Uterus (tissue), 2 donors: ENCODE measurements at regions not wholly inside any gene's neighbourhood (a gene's known extent, or its start where the extent isn't known, plus 50 kb on each side); places are given as distances from the start of the nearest gene placed in this dataset.

Experiments used
- POLR2A ChIP-seq, 2 donors: fragments of 450-650 bp; IDR thresholded peaks; one replicate each; pipeline ENCODE4 v1.6.1; 2016; ENCODE audit warnings: antibody characterized with exemption in 2 of 2, mild to moderate bottlenecking in 1 of 2, moderate library complexity in 1 of 2
- TF ChIP-seq, protein P1 (sequence below), 4 experiments: fragments of 200-600 bp in 2 of 4; fragments of 450-650 bp in 2 of 4; sonication (generic) in 2 of 4; IDR thresholded peaks; one replicate each; pipeline ENCODE4 v1.5.1; 2016 to 2019; ENCODE audit warnings: antibody characterized with exemption in 4 of 4, mild to moderate bottlenecking in 2 of 4, moderate library complexity in 1 of 4

DNA sequence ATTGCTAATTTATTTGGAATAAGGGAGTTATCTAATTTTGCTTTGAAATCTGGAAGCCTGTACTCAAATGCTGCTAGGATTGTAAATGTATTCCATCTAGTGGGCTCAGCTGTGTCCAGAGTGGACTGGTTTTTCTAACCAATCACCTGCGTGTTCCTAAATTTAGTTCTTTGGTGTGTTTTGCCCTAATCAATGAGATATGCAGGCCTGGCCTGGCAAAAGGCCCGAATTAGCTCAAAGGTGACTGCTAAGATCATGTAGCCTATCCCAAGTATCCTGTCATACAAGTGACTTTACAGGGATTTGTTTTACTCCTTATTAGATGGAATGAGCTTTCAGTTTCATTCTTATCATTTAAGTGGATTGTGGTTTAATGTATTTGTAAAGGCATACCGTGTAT lies 51.3 kb upstream of the ARMC2 start:
- TF ChIP-seq, protein P1, sequence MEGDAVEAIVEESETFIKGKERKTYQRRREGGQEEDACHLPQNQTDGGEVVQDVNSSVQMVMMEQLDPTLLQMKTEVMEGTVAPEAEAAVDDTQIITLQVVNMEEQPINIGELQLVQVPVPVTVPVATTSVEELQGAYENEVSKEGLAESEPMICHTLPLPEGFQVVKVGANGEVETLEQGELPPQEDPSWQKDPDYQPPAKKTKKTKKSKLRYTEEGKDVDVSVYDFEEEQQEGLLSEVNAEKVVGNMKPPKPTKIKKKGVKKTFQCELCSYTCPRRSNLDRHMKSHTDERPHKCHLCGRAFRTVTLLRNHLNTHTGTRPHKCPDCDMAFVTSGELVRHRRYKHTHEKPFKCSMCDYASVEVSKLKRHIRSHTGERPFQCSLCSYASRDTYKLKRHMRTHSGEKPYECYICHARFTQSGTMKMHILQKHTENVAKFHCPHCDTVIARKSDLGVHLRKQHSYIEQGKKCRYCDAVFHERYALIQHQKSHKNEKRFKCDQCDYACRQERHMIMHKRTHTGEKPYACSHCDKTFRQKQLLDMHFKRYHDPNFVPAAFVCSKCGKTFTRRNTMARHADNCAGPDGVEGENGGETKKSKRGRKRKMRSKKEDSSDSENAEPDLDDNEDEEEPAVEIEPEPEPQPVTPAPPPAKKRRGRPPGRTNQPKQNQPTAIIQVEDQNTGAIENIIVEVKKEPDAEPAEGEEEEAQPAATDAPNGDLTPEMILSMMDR (IDR thresholded peaks at IDR 0.05), result no peak
- no peak for TF ChIP-seq POLR2A (IDR thresholded peaks at IDR 0.05)
